Esophagus muscularis mucosa (tissue), 4 donors: ENCODE measurements at regions not wholly inside any gene's neighbourhood (a gene's known extent, or its start where the extent isn't known, plus 50 kb on each side); places are given as distances from the start of the nearest gene placed in this dataset.

Experiments
- DNase-seq: peaks from one replicate; pipeline ENCODE4 v3.0.0-alpha.2; 2017; ENCODE audit errors: extremely low spot score
- H3K27ac ChIP-seq, 4 donors: fragments of 200-600 bp; sonication (generic); replicated peaks in 1 of 4; 1 replicate in 3 of 4; 2 replicates in 1 of 4; pipeline ENCODE4 v1.5.1; 2016 to 2019; ENCODE audit warnings: mild to moderate bottlenecking in 1 of 4
- H3K27me3 ChIP-seq, 4 donors: fragments of 200-600 bp; sonication (generic); one replicate each; pipeline versions ENCODE4 v1.5.1 to v1.6.0; 2016 to 2019
- H3K36me3 ChIP-seq, 4 donors: fragments of 200-600 bp; sonication (generic); one replicate each; pipeline ENCODE4 v1.5.1; 2016 to 2019
- H3K4me1 ChIP-seq, 4 donors: fragments of 200-600 bp; sonication (generic); one replicate each; pipeline ENCODE4 v1.5.1; 2016 to 2019
- H3K4me3 ChIP-seq, 4 donors: fragments of 200-600 bp; sonication (generic); 1 replicate in 2 of 4; 2 replicates in 2 of 4; pipeline ENCODE4 v1.5.1; 2016 to 2019; ENCODE audit warnings: mild to moderate bottlenecking in 4 of 4, moderate library complexity in 1 of 4
- H3K9me3 ChIP-seq, 4 donors: fragments of 200-600 bp; sonication (generic); 1 replicate in 3 of 4; 2 replicates in 1 of 4; pipeline ENCODE4 v1.5.1; 2016 to 2019
- CTCF ChIP-seq, 3 experiments: fragments of 200-600 bp in 2 of 3; fragments of 450-650 bp in 1 of 3; sonication (generic) in 2 of 3; IDR thresholded peaks; one replicate each; pipeline ENCODE4 v1.5.1; 2017 to 2019; ENCODE audit warnings: antibody characterized with exemption in 3 of 3, mild to moderate bottlenecking in 2 of 3, moderate library complexity in 1 of 3
- EP300 ChIP-seq: sonication (generic); formaldehyde crosslinking; IDR thresholded peaks from one replicate; pipeline ENCODE4 v1.6.1; 2017; ENCODE audit warnings: antibody characterized with exemption
- POLR2A ChIP-seq: fragments of 450-650 bp; IDR thresholded peaks from one replicate; pipeline ENCODE4 v1.6.1; 2017; ENCODE audit warnings: antibody characterized with exemption, moderate library complexity, mild to moderate bottlenecking, low read depth
- POLR2AphosphoS5 ChIP-seq, 2 donors: sonication (generic); formaldehyde crosslinking; IDR thresholded peaks; one replicate each; pipeline ENCODE4 v1.6.1; 2017; ENCODE audit warnings: antibody characterized with exemption in 2 of 2
- WGBS: methylation state at CpG from one replicate; pipeline ENCODE4 v1.1.5; 2018; 5-methylcytosine and 5-hydroxymethylcytosine counted together
- intact Hi-C: fragments of 100-400 bp; cut with DNase I; formaldehyde crosslinking; loops from one replicate; pipeline ENCODE4 v1.15.1; 2023

GRCh38 chr12:60027266-60027665, 431.4 kb downstream of the SLC16A7 start:
- TF ChIP-seq POLR2AphosphoS5 (IDR thresholded peaks at IDR 0.05) (no peak), CTCF (IDR thresholded peaks at IDR 0.05) (no peak), EP300 (no peak)
- H3K4me1 ChIP-seq = no peaks in the 10 kb centered on the region
- intact Hi-C loops = no loop called here

GRCh38 chr12:60034147-60034546, 438.3 kb downstream of the SLC16A7 start:
- intact Hi-C loops = no loop called here
- no peak for DNase-seq
- H3K36me3 ChIP-seq = no peaks in the 10 kb centered on the region
- H3K27me3 ChIP-seq = no peaks in the 10 kb centered on the region
- H3K4me1 ChIP-seq = no peaks in the 10 kb centered on the region
- H3K4me3 ChIP-seq = no peak overlapping the region
- 75% methylated on average over 1 of the region's 1 CpG for WGBS
- no peak for TF ChIP-seq EP300
- no peak for TF ChIP-seq POLR2A
- no peak for TF ChIP-seq CTCF (IDR thresholded peaks at IDR 0.05)
- TF ChIP-seq POLR2AphosphoS5 (IDR thresholded peaks at IDR 0.05) = no peak
- no peak overlapping the region for H3K27ac ChIP-seq
- H3K9me3 ChIP-seq = peaks cover 0 to 5% (median 0%) of the 10 kb centered on the region in 4 donors

More at GRCh38 chr12:60027266-60027665, 431.4 kb downstream of the SLC16A7 start:
- DNase-seq = no peak
- H3K9me3 ChIP-seq = no peaks in the 10 kb centered on the region
- no peaks in the 10 kb centered on the region for H3K36me3 ChIP-seq
- WGBS = 81% methylated on average over 3 of the region's 3 CpGs
- H3K27ac ChIP-seq = no peak overlapping the region
- H3K4me3 ChIP-seq = no peak overlapping the region
- no peaks in the 10 kb centered on the region for H3K27me3 ChIP-seq

- no peak overlapping the region for H3K27ac ChIP-seq
- H3K36me3 ChIP-seq = no peaks in the 10 kb centered on the region
- no peak for TF ChIP-seq EP300
- no peak for TF ChIP-seq POLR2A
- DNase-seq = no peak
- H3K4me1 ChIP-seq = no peaks in the 10 kb centered on the region
- no peak overlapping the region for H3K4me3 ChIP-seq
- intact Hi-C loops = no loop called here
- H3K27me3 ChIP-seq = no peaks in the 10 kb centered on the region
- peaks cover 0 to 5% (median 0%) of the 10 kb centered on the region in 4 donors for H3K9me3 ChIP-seq
Measured at GRCh38 chr12:60035835-60036234, 440.0 kb downstream of the SLC16A7 start.

- intact Hi-C loops = no loop called here
- Histone ChIP-seq H3K27ac (no peak overlapping the region), H3K27me3 (no peaks in the 10 kb centered on the region), H3K4me3 (no peak overlapping the region), H3K36me3 (no peaks in the 10 kb centered on the region), H3K4me1 (peaks cover 0 to 17% (median 8%) of the 10 kb centered on the region in 4 donors), H3K9me3 (no peaks in the 10 kb centered on the region)
- TF ChIP-seq POLR2A (no peak), CTCF (IDR thresholded peaks at IDR 0.05) (no peak), EP300 (no peak), POLR2AphosphoS5 (IDR thresholded peaks at IDR 0.05) (no peak)
- DNase-seq = no peak
Measured at GRCh38 chr12:60042835-60043234, 447.0 kb downstream of the SLC16A7 start.

GRCh38 chr12:60043236-60043635, 447.4 kb downstream of the SLC16A7 start:
- intact Hi-C loops = no loop called here
- no peak for DNase-seq
- Histone ChIP-seq H3K27ac (no peak overlapping the region), H3K9me3 (no peaks in the 10 kb centered on the region), H3K27me3 (no peaks in the 10 kb centered on the region), H3K36me3 (no peaks in the 10 kb centered on the region), H3K4me3 (no peak overlapping the region), H3K4me1 (peaks cover 0 to 17% (median 8%) of the 10 kb centered on the region in 4 donors)
- no peak for TF ChIP-seq POLR2AphosphoS5 (IDR thresholded peaks at IDR 0.05)
- TF ChIP-seq CTCF (IDR thresholded peaks at IDR 0.05) = no peak
- TF ChIP-seq POLR2A = no peak
- TF ChIP-seq EP300 = no peak
- 12% methylated on average over 1 of the region's 1 CpG for WGBS
